PC-9 (cell line): ENCODE measurements at regions not wholly inside any gene's neighbourhood (a gene's known extent, or its start where the extent isn't known, plus 50 kb on each side); places are given as distances from the start of the nearest gene placed in this dataset.

ENCODE experiments used
- BruUV-seq: library from RNA; stranded (reverse); fragments of 400-500 nt; replicated peaks from 2 replicates; lab custom pipeline; 2021; lab: Mats Ljungman, UMichigan
- CTCF ChIA-PET: fragments of 300-600 bp; sonication (Branson Sonifier 250); formaldehyde crosslinking; loops from one replicate; lab custom pipeline; 2022; ENCODE audit warnings: antibody characterized with exemption; lab: Charles Lee
- POLR2A ChIA-PET: fragments of 300-600 bp; sonication (Branson Sonifier 250); formaldehyde crosslinking; loops from one replicate; lab custom pipeline; 2022; ENCODE audit warnings: antibody characterized with exemption; ENCODE audit not compliant: unreplicated experiment; lab: Charles Lee
- DNase-seq, 2 experiments: peaks; one replicate each; pipeline versions ENCODE4 v3.0.0 to v3.0.0-alpha.2; 2015 to 2022; ENCODE audit warnings: mixed read lengths in 1 of 2
- H2AFZ ChIP-seq: fragments of 200-600 bp; sonication (generic); 2 replicates; pipeline ENCODE4 v1.8.1; 2017; ENCODE audit warnings: antibody characterized with exemption
- H3F3A ChIP-seq: fragments of 200-600 bp; sonication (generic); 2 replicates; pipeline ENCODE4 v1.8.1; 2017; ENCODE audit warnings: antibody characterized with exemption, mild to moderate bottlenecking, low read depth; ENCODE audit not compliant: insufficient read depth
- H3K27ac ChIP-seq: fragments of 200-600 bp; sonication (generic); 2 replicates; pipeline ENCODE4 v1.6.1; 2016; ENCODE audit warnings: mixed run types
- H3K27me3 ChIP-seq: fragments of 200-600 bp; sonication (generic); 2 replicates; pipeline ENCODE4 v1.6.1; 2016; ENCODE audit warnings: low read depth, mixed run types; ENCODE audit not compliant: insufficient read depth
- H3K36me3 ChIP-seq: fragments of 200-600 bp; sonication (generic); 2 replicates; pipeline ENCODE4 v1.6.1; 2016; ENCODE audit warnings: low read depth, mixed run types
- H3K4me1 ChIP-seq: fragments of 200-600 bp; sonication (generic); replicated peaks from 2 replicates; pipeline ENCODE4 v1.6.1; 2016; ENCODE audit warnings: mixed run types; ENCODE audit not compliant: insufficient read depth
- H3K4me2 ChIP-seq: fragments of 200-600 bp; sonication (generic); 2 replicates; pipeline ENCODE4 v1.6.1; 2017; ENCODE audit warnings: mixed run types
- H3K4me3 ChIP-seq: fragments of 200-600 bp; sonication (generic); 2 replicates; pipeline ENCODE4 v1.6.1; 2016; ENCODE audit warnings: mixed run types
- H3K79me2 ChIP-seq: fragments of 200-600 bp; sonication (generic); 2 replicates; pipeline ENCODE4 v1.6.1; 2017; ENCODE audit warnings: low read depth, mixed run types
- H3K9me2 ChIP-seq: fragments of 200-600 bp; sonication (generic); 2 replicates; pipeline ENCODE4 v1.8.1; 2017; ENCODE audit warnings: mild to moderate bottlenecking; ENCODE audit not compliant: insufficient read depth
- H3K9me3 ChIP-seq: fragments of 200-600 bp; sonication (generic); 2 replicates; pipeline ENCODE4 v1.8.1; 2016; ENCODE audit warnings: low read depth; ENCODE audit not compliant: insufficient read depth
- H4K20me1 ChIP-seq: fragments of 200-600 bp; sonication (generic); 2 replicates; pipeline ENCODE4 v1.8.1; 2017; ENCODE audit not compliant: insufficient read depth
- EZH2 ChIP-seq: fragments of 200-600 bp; sonication (generic); IDR thresholded peaks from 2 replicates; pipeline ENCODE4 v1.8.0; 2017; ENCODE audit warnings: antibody characterized with exemption, low read depth
- intact Hi-C: fragments of 100-400 bp; cut with micrococcal nuclease; formaldehyde crosslinking; loops from one replicate; pipeline ENCODE4 v1.10.0; 2022; ENCODE audit not compliant: unreplicated experiment
- TF ChIP-seq, protein P1 (sequence below): fragments of 200-600 bp; sonication (generic); conservative IDR thresholded peaks from 2 replicates; pipeline ENCODE4 v1.6.1; 2017; ENCODE audit warnings: mixed run types, antibody characterized with exemption, mild to moderate bottlenecking, moderate library complexity

DNA sequence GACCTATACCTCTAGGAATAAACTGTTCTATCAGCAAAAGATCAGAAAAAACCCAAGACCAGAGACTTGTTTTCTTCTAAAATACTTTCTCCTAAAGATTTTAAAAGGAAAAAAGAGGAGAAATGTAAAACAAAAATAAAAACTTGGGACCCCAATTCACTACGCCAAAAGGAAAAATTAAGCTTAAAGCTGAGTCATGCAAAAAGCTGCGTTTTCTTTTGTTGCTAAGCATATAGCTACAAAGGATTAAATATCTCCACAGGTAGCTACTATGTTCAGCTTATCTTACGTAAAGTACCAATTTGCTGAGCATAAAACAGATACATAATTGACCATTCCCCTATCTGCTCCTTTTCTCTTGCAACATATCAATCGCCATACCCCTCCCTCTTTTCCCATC, 950.0 kb upstream of the NXPH2 start:
- Histone ChIP-seq H3K9me2 (no peaks in the 10 kb centered on the region), H3K4me3 (no peak overlapping the region), H4K20me1 (no peaks in the 10 kb centered on the region), H3K4me2 (no peak overlapping the region), H3K79me2 (no peaks in the 10 kb centered on the region), H3F3A (no peaks in the 10 kb centered on the region), H3K27me3 (no peaks in the 10 kb centered on the region), H3K36me3 (no peaks in the 10 kb centered on the region), H3K9me3 (no peaks in the 10 kb centered on the region), H2AFZ (no peak overlapping the region), H3K4me1 (no peaks in the 10 kb centered on the region), H3K27ac (no peak overlapping the region)
- CTCF ChIA-PET: no interaction called here
- BruUV-seq: no TSS peak
- no peak for DNase-seq
- intact Hi-C loops: no loop called here
- POLR2A ChIA-PET: no interaction called here
- TF ChIP-seq, protein P1, sequence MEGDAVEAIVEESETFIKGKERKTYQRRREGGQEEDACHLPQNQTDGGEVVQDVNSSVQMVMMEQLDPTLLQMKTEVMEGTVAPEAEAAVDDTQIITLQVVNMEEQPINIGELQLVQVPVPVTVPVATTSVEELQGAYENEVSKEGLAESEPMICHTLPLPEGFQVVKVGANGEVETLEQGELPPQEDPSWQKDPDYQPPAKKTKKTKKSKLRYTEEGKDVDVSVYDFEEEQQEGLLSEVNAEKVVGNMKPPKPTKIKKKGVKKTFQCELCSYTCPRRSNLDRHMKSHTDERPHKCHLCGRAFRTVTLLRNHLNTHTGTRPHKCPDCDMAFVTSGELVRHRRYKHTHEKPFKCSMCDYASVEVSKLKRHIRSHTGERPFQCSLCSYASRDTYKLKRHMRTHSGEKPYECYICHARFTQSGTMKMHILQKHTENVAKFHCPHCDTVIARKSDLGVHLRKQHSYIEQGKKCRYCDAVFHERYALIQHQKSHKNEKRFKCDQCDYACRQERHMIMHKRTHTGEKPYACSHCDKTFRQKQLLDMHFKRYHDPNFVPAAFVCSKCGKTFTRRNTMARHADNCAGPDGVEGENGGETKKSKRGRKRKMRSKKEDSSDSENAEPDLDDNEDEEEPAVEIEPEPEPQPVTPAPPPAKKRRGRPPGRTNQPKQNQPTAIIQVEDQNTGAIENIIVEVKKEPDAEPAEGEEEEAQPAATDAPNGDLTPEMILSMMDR: no peak
- no peak for TF ChIP-seq EZH2

DNA sequence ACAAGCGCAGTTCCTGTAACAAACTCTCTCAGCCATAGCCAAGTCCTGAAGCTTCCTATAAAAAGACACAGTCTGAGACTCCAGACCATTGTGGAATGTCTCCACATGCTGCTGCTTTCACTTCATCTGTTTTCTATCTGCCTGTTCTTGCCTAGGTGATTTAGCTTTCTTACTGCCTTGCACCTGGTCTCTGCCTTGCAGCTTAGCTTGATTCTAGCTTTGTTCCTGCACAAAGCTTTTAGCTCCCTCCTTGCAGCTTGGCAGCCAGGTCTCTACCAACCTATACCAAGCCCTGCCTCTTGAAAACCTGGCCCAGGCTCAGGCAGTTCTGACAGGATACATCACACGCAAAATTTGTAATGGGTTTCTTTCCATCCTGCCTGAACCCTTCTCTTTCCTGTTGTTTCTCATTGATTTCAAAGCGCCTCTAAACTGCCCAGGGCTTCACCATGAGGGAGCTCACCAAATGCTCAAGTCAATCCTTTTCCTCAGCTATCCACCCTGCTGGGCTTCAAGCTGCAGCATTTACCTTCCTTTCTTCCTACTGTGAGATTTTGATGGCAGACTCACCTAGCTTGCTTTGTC, 941.3 kb upstream of the NXPH2 start:
- DNase-seq: no peak
- intact Hi-C loops: no loop called here
- no TSS peak for BruUV-seq
- TF ChIP-seq EZH2: no peak
- TF ChIP-seq, protein P1: no peak
- H3K27ac ChIP-seq: no peak overlapping the region
- no peak overlapping the region for H2AFZ ChIP-seq
- H3K79me2 ChIP-seq: no peaks in the 10 kb centered on the region
- H3K36me3 ChIP-seq: no peaks in the 10 kb centered on the region
- no peak overlapping the region for H3K4me3 ChIP-seq
- H3K27me3 ChIP-seq: no peaks in the 10 kb centered on the region
- H3K4me2 ChIP-seq: no peak overlapping the region
- ChIA-PET POLR2A (no interaction called here), CTCF (no interaction called here)
- H4K20me1 ChIP-seq: no peaks in the 10 kb centered on the region
- no peaks in the 10 kb centered on the region for H3K9me2 ChIP-seq
- H3K9me3 ChIP-seq: no peaks in the 10 kb centered on the region; the same call in 1 of the 2 replicates
- no peaks in the 10 kb centered on the region for H3F3A ChIP-seq
- H3K4me1 ChIP-seq: no peaks in the 10 kb centered on the region

- Histone ChIP-seq H3K79me2 (no peaks in the 10 kb centered on the region), H3K27me3 (no peaks in the 10 kb centered on the region), H3K4me3 (no peak overlapping the region), H3K9me3 (no peaks in the 10 kb centered on the region; the same call in 1 of the 2 replicates), H3K9me2 (no peaks in the 10 kb centered on the region), H3K4me2 (no peak overlapping the region), H3K36me3 (no peaks in the 10 kb centered on the region), H3K4me1 (no peaks in the 10 kb centered on the region), H3F3A (no peaks in the 10 kb centered on the region), H4K20me1 (no peaks in the 10 kb centered on the region), H3K27ac (no peak overlapping the region), H2AFZ (no peak overlapping the region)
- no peak for DNase-seq
- POLR2A ChIA-PET: no interaction called here
- intact Hi-C loops: no loop called here
- TF ChIP-seq, protein P1: no peak
- TF ChIP-seq EZH2: no peak
- BruUV-seq: no TSS peak
- CTCF ChIA-PET: no interaction called here
Measured at GRCh38 chr2:139720056-139720455, 939.9 kb upstream of the NXPH2 start.
